Cerebellar nuclear complex (tissue), 1 donor: ENCODE measurements at regions not wholly inside any gene's neighbourhood (a gene's known extent, or its start where the extent isn't known, plus 50 kb on each side); places are given as distances from the start of the nearest gene placed in this dataset.

ENCODE experiments used
- DNase-seq, 2 experiments: peaks; one replicate each; lab custom pipeline; 2025; lab: John Stamatoyannopoulos, UW

GRCh38 chr4:156595041-156595440, 376.6 kb downstream of the PDGFC start:
- DNase-seq, result no peak

DNA sequence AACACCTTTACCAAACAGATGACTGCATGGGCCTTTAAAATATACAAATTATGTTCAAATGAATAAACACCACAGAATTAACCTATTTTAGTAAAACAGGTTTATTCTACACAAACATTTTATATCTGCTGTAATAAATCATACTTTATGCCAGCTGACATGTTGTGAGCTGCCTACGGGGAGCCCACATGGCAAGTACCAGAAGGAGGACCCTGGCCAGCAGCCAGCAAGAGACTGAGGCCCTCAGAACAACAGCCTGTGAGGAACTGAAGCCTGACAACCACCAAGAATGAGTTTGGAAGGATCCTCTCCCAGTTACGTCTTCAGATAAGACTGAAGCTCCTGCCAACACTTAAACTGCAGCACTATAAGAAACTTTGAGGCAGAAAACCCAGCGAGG, 377.0 kb downstream of the PDGFC start:
- peak; percentile 4 to 23 for DNase-seq

- DNase-seq, result no peak
Measured at GRCh38 chr4:156593464-156593863, 378.1 kb downstream of the PDGFC start.

GRCh38 chr4:156591679-156592078, 379.9 kb downstream of the PDGFC start:
- DNase-seq, result no peak

GRCh38 chr4:156584100-156584499, 387.5 kb downstream of the PDGFC start:
- no peak for DNase-seq

DNA sequence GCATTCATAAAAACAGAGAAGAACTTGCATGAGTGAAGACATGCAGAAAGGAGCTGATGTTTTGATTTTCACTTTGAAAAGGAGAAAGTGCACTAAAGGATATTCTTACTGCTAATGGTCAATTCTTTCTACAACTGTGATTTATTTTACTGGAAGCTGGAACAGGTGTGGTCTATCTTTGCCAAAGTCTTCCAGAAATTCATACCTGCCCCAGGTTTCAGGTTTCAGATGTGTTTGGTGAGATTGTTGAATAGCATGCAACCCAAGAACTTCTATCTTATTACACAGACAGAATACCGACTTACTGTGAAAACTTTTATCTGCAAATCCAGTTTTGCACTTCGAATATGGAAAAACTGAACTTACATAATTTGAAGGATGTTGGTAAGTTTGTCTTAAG, 388.3 kb downstream of the PDGFC start:
- no peak for DNase-seq

DNA sequence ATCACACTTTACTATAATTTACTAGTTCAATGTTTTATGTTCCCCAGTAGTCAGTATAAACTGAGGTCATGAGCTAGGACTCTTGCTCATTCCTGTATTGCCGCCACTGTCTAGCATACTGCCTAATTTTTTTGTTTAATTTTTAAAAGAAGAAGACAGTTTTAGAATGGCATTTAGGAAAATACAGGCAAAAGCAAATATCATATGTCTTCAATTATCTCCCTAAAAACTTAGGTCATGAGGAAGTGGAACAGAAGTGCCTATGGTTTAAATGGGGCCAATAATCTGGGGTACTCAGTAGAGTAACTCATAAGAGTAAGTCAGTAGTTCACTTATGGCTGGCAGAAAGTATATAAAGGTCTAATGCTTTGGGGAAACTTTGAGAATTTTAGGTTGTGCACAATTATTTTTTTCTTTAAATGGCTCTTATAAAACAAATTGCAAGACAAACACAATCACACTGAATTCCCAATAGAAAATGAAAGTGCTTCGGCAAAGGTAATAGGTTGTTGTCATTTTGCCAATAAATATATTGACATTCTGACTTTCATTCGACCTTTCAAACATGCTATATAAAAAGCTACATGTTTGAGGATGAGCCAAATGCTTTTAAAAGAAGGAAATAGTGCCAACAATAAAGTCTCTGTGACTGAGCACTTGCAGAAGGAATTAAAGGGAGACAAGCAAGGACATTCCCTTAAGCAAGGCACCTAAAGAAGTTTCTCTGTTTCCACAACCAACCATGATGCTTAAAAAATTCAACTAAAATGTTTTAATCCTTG, 390.1 kb downstream of the PDGFC start:
- DNase-seq, result no peak

DNA sequence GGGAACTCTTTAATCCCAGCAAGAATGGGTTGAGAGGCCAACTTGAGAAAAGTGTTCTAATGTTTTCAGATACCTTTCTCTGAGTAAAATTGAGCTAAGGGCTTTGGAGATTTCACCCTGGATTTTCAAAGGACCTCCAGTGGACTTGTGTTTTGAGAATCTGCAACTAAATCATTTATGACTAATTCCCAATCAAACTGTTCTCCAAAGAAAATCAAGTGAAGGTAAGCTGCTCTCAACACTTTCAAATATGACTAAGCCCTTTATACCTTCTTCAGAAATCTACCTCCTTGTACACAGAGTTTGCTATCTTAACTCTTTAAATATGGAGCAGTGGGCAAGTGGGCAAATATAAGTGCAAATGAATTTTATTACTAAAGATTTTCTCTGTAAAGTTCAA, 392.9 kb downstream of the PDGFC start:
- no peak for DNase-seq

DNA sequence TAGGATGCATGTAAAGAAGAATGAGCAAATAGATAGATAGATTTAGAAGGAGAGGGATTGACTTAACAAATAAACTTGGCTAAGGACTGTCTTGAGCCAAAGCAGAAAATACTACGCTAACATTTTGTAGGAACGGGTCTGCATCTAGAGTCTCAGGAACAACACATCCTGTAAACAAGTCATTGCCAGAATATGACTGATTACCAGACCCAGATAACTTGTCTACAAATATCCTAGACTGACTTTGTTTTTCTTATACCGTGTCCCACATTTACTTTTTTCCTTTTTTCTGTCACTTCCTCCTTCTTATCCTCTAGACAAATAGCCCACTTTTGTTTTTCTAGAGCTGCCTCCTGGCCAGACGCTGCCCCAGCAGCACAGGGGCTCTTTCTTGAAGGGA, 393.6 kb downstream of the PDGFC start:
- DNase-seq, result no peak

DNA sequence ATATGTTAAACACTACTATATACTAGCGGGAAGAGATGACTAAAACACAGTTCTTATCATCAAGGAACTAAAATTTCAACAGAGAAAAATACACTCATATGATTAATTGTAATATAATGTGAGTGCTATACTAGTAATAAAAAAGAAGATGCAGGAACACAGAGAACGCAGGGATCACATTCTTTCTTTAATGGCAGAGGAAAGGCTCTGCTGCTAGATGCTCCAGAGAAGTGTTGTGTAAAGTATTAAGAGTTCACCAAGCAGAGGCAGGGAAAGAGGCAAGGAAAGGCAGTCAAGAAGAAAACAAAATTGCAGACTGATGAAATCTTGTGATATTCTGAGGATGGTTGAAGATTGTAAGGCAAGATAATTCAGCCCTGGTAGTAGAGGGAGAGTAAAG, 394.7 kb downstream of the PDGFC start:
- DNase-seq, result no peak

- DNase-seq, result no peak
Measured at GRCh38 chr4:156575430-156576073, 396.0 kb downstream of the PDGFC start.

DNA sequence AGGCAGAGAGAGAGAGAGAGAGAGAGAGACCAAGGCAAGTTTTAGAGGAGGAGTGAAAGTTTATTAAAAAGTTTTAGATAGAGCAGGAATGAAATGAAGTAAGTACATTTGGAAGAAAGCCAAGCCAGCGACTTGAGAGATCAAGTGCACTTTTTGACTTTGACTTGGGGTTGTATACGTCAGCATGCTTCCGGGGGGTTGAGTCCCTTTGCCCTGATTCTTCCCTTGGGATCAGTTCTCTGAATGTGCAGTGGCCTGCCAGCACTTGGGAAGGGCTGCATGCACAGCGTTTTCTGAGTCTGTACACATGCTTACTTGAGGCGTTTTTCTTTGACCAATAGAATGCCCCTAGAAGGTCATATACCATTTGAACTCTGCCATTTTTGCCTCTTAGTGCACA, 400.5 kb downstream of the PDGFC start:
- no peak for DNase-seq

- DNase-seq, result no peak
Measured at GRCh38 chr4:156569535-156569934, 402.1 kb downstream of the PDGFC start.

DNA sequence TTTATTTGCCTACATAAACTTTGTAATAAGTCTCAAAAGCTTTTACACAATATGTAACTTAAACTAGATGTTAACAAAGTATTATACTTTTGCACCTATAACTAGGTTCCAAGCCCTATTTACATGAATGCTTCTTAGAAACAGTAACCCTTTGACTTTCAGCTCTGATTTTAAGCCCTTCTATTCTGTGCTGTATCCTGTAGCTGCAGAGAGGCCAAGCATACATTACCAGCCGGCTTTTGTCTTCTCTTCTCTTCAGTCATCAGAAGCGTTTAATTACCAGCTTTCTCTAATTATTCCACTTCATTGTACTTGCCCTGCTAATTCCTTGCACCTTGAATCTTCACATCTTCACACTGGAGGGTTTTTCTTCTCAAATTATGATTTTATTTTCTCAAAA, 403.1 kb downstream of the PDGFC start:
- DNase-seq, result no peak

DNA sequence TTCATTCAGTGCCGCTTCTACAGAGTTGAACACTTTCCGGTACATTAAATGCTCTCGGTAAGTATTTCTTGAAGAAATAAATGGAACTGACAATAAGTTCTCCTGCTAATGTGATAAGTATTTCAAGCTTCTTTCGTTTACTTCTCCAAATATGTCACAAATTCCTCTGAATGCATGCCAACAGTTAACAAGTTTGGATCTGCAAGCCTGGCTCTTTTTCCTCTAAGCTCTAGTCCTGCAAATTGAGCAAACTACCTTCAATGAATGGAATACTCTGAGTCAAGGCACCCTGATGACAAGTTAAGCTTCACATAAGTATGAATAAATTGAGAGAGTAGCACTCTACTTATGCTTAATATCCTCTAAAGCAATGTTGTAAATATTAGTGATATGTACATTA, 403.6 kb downstream of the PDGFC start:
- DNase-seq, result no peak

GRCh38 chr4:156560701-156561100, 410.9 kb downstream of the PDGFC start:
- no peak for DNase-seq

DNA sequence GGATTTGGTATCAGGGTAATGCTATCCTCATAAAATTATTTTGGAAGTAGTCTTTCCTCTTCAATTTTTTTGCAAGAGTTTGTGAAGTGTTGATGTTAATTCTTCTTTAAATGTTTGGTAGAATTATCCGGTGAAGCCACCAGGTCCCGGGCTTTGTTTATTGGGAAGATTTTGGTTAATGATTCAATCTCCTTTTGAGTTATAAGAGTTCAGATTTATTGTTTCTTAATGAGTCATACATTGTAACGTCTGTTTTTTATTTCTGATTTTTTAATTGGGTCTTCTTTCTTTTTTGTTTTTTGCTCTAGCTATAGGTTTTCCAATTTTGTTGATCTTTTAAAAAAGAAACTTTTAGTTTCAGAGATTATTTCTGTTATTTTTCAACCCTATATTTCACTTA, 412.3 kb downstream of the PDGFC start:
- DNase-seq, result no peak

- DNase-seq, result no peak
Measured at GRCh38 chr4:156558373-156559025, 413.1 kb downstream of the PDGFC start.

DNA sequence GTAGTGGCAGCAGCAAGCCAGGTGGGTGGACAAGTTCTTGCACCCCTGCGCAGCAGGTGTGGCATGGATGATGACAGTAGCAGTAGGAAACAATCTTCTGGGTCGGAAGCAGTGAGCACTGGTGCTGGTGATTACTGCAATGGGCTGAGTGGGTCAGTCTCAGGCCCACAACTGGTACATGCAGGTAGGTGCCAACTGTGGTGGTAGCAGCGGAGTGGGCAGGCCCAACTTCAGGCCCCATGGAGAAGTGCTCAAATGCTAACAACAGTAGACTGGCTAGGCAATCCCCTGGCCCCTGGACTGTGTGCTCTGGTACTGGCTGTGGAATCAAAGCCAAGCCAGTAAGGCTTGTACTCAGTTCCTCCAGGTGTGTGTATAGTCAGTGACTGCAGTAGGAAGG, 413.7 kb downstream of the PDGFC start:
- DNase-seq, result no peak

GRCh38 chr4:156556336-156556735, 415.3 kb downstream of the PDGFC start:
- DNase-seq, result no peak

GRCh38 chr4:156553659-156554058, 417.9 kb downstream of the PDGFC start:
- DNase-seq, result no peak

GRCh38 chr4:156547891-156548290, 423.7 kb downstream of the PDGFC start:
- DNase-seq, result no peak

GRCh38 chr4:156547439-156547838, 424.2 kb downstream of the PDGFC start:
- no peak for DNase-seq
